D721Med (cell line): ENCODE measurements at regions not wholly inside any gene's neighbourhood (a gene's known extent, or its start where the extent isn't known, plus 50 kb on each side); places are given as distances from the start of the nearest gene placed in this dataset.

Source experiments
- DNase-seq: peaks from one replicate; pipeline ENCODE4 v3.0.0; 2011; ENCODE audit warnings: low spot score; ENCODE audit not compliant: insufficient read length
- FAIRE-seq: peaks from 2 replicates; lab custom pipeline; 2011; peaks lifted over from hg19 to GRCh38; lab: Jason Lieb, UNC
- TF ChIP-seq, protein P1 (sequence below): IDR thresholded peaks from 2 replicates; pipeline ENCODE4 v1.5.1; 2012; ENCODE audit warnings: mild to moderate bottlenecking, control low read depth; ENCODE audit not compliant: insufficient read depth; ENCODE audit errors: missing control alignments

DNA sequence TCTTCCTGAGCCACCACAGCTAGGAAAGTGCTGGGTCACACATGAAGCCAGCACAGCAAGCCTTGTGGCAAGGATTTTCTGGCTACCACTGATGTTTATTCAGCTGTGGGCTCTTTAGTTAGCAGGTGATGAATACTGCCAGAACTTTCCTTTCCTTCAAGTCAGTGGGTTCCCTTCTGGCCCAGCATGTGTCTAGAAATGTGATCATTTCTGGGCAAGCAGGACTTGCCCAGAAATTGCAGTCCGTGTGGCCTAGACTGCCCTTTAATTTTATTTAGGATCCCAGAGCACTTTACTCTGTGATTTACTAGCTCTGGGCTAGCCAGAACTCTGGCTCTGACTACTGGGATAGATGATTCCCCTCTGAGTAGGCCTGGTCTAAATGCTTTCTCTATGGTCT, 397.5 kb downstream of the ZIC4 start:
- FAIRE-seq, result no peak
- TF ChIP-seq, protein P1, sequence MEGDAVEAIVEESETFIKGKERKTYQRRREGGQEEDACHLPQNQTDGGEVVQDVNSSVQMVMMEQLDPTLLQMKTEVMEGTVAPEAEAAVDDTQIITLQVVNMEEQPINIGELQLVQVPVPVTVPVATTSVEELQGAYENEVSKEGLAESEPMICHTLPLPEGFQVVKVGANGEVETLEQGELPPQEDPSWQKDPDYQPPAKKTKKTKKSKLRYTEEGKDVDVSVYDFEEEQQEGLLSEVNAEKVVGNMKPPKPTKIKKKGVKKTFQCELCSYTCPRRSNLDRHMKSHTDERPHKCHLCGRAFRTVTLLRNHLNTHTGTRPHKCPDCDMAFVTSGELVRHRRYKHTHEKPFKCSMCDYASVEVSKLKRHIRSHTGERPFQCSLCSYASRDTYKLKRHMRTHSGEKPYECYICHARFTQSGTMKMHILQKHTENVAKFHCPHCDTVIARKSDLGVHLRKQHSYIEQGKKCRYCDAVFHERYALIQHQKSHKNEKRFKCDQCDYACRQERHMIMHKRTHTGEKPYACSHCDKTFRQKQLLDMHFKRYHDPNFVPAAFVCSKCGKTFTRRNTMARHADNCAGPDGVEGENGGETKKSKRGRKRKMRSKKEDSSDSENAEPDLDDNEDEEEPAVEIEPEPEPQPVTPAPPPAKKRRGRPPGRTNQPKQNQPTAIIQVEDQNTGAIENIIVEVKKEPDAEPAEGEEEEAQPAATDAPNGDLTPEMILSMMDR, result no peak
- no peak for DNase-seq

DNA sequence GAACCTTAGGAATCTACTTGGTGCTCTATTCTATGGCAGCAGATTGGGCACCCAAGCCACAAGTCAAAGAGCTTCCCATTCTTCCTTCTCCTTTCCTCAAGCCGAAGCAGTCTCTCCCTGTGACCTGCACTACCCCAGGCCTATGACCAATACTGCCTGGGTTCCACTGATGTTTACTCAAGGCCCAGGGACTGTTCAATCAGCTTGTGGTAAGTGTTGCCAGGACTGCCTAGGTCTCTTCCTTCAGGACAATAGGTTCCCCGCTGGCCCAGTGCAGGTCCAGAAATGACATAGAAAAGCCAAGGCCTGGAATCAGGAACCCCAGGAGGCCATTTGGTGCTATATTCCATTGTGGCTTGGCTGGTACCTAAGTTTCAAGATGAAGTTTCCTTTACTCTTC, 397.9 kb downstream of the ZIC4 start:
- TF ChIP-seq, protein P1, result no peak
- no peak for DNase-seq
- FAIRE-seq, result no peak

DNA sequence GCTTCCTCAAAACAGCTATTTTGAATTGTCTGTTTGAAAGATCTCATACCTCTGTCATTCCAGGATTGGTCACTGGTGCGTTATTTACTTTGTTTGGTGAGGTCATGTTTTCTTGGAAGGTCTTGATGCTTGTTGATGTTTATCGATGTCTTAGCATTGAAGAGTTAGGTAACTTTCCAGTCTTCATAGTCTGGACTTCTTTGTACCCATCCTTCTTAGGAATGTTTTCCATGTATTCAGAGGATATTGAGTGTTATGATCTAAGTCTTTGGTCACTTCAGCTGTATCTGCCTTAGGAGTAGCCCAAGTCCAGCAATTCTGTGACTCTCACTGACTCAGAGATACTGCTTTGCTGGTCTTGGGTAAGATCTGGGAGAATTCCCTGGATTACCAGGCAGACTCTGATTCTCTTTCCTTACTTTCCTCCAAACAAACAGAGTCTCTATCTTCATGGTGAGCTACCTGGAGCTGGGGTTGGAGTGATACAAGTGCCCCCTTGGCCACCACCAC, 398.6 kb downstream of the ZIC4 start:
- DNase-seq (no peak), FAIRE-seq (no peak)
- TF ChIP-seq, protein P1, result no peak

DNA sequence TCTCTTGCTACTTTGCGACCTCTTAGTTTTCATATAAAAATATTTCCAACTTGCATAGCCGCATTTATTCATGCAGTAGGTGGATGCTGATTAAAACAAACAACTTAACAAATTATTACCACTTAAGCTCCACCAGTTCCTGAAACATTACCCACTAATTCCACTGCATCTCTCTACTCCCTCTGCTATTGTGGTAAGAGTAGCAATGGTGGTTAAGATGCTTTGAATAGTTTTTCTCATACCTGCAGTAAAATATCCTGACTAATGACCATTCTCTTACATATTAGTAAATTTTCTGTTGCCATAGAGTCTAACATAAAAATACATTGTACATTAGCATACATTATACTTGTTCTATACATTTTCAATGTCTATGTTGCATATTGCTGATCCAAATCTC, 397.6 kb upstream of the PLSCR5 start:
- TF ChIP-seq, protein P1, result no peak
- no peak for DNase-seq
- no peak for FAIRE-seq

DNA sequence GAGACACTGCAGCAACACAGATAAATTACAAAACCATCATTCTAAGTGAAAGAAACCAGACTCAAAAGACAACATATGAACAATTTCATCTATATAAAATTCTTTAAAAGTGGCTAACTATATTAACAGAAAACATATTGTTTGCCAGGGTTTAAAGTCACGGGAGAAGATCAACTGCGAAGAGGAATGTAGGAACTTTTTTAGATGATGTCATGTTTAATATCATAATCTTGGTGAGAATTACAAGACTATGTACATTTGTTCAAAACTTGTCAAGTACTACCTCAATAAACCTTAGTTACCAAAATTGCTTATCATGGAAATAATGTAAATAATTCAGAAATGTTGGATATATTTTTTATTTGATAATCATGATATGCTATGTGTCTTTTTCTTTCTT, 395.1 kb upstream of the PLSCR5 start:
- FAIRE-seq (no peak), DNase-seq (no peak)
- TF ChIP-seq, protein P1, result no peak

DNA sequence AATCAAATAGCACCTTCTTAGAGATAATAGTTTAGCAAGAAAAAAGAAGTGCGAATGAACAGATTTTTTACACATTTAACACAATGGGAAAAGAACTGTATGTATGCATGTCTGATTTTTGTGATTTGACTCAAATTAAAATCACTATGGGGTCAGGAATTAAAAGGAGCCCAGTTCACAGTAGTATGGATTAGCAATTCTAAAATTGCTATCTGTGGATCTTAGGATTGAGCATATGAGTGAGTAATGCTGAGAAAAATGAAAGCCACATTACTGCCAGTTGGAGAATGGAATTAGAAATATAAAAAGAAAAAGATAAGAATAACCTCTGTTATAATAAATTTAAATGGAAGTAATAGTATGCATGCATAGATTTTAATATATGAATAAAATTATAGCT, 386.8 kb upstream of the PLSCR5 start:
- DNase-seq (no peak), FAIRE-seq (no peak)
- TF ChIP-seq, protein P1, result no peak

DNA sequence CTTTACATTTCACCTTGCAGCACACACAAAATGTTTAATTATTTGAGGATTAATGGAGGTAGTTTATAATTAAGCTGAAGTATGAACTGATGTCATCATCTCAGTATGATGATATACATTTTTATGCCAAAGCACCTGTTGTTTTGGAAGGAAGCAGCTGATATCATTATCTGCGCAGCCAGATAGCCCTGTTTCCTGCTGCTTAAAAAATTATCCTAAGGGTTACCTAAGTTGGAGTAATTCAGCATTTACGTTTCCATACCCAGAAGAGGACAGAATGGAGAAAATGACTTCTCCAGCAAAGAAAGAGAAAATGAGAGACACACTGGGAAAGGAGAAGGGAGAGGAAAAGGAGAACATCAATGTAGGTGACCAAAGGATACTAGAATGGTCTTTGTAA, 370.3 kb upstream of the PLSCR5 start:
- FAIRE-seq (no peak), DNase-seq (no peak)
- TF ChIP-seq, protein P1, result no peak
